GM18499 (cell line): ENCODE measurements at regions not wholly inside any gene's neighbourhood (a gene's known extent, or its start where the extent isn't known, plus 50 kb on each side); places are given as distances from the start of the nearest gene placed in this dataset.
"Not testable (repeated sequence)": the region's sequence is repeated elsewhere in the genome, so short reads cannot be mapped to it uniquely, and the experiment has no call there.

Source experiments
- ATAC-seq: cut with Tn5 transposase; IDR thresholded peaks from one replicate; pipeline ENCODE4 v1.9.1; 2021; ENCODE audit warnings: moderate number of reproducible peaks; ENCODE audit not compliant: insufficient read depth, unreplicated experiment

- ATAC-seq = no peak
Observed at GRCh38 chr11:128146926-128147605, 440.3 kb downstream of the ETS1 start.

- ATAC-seq = not testable (repeated sequence)
Observed at GRCh38 chr11:128140293-128140692, 447.1 kb downstream of the ETS1 start.

GRCh38 chr11:128135451-128135850, 451.9 kb downstream of the ETS1 start:
- ATAC-seq = no peak

- no peak for ATAC-seq
Observed at GRCh38 chr11:128133501-128133900, 453.9 kb downstream of the ETS1 start.

- ATAC-seq = no peak
Observed at GRCh38 chr11:128130052-128130451, 457.3 kb downstream of the ETS1 start.

- no peak for ATAC-seq
Observed at GRCh38 chr11:128125723-128126122, 461.6 kb downstream of the ETS1 start.

- ATAC-seq = no peak
Observed at GRCh38 chr11:128116885-128117284, 470.5 kb downstream of the ETS1 start.

GRCh38 chr11:128116447-128116846, 470.9 kb downstream of the ETS1 start:
- ATAC-seq = no peak

- ATAC-seq = no peak
Observed at GRCh38 chr11:128105950-128106349, 481.4 kb downstream of the ETS1 start.

GRCh38 chr11:128105511-128105910, 481.8 kb downstream of the ETS1 start:
- ATAC-seq = no peak

- ATAC-seq = no peak
Observed at GRCh38 chr11:128103278-128103873, 484.0 kb downstream of the ETS1 start.

GRCh38 chr11:128098781-128099180, 488.6 kb downstream of the ETS1 start:
- no peak for ATAC-seq

GRCh38 chr11:128095466-128095981, 491.8 kb downstream of the ETS1 start:
- ATAC-seq = no peak

- no peak for ATAC-seq
Observed at GRCh38 chr11:128093689-128094088, 493.7 kb downstream of the ETS1 start.

- no peak for ATAC-seq
Observed at GRCh38 chr11:128089962-128090361, 497.4 kb downstream of the ETS1 start.

GRCh38 chr11:128086794-128087193, 500.6 kb downstream of the ETS1 start:
- no peak for ATAC-seq

- ATAC-seq = no peak
Observed at GRCh38 chr11:128085276-128085675, 502.1 kb downstream of the ETS1 start.

GRCh38 chr11:128082574-128082973, 504.8 kb downstream of the ETS1 start:
- no peak for ATAC-seq

GRCh38 chr11:128069665-128070064, 517.7 kb downstream of the ETS1 start:
- ATAC-seq = no peak

- ATAC-seq = no peak
Observed at GRCh38 chr11:128067780-128068179, 519.6 kb downstream of the ETS1 start.

GRCh38 chr11:128066399-128066798, 521.0 kb downstream of the ETS1 start:
- ATAC-seq = no peak

GRCh38 chr11:128061281-128061871, 526.0 kb downstream of the ETS1 start:
- no peak for ATAC-seq
